ENCODE measurements at regions not wholly inside any gene's neighbourhood (a gene's known extent, or its start where the extent isn't known, plus 50 kb on each side); places are given as distances from the start of the nearest gene placed in this dataset.

GRCh38 chr10:80769700-80770160 is 232.0 kb downstream of the SH2D4B start:
- Histone ChIP-seq H3K27me3 (ENCODE audit: insufficient read depth, low read depth, severe bottlenecking) (no peaks in the 10 kb centered on the region), H3K4me3 (ENCODE audit: low read depth, low read length) (no peak overlapping the region), H3K9me3 (ENCODE audit: severe bottlenecking) (no peaks in the 10 kb centered on the region), H3K36me3 (no peaks in the 10 kb centered on the region), H3K27ac (no peak overlapping the region)
- TF ChIP-seq CTCF (IDR thresholded peaks at IDR 0.05; ENCODE audit: low read depth, low read length), result no peak
- peak; percentile 38 for DNase-seq

GRCh38 chr10:80770239-80770638 is 232.5 kb downstream of the SH2D4B start:
- Histone ChIP-seq H3K4me3 (ENCODE audit: low read depth, low read length) (no peak overlapping the region), H3K27ac (no peak overlapping the region), H3K36me3 (no peaks in the 10 kb centered on the region), H3K9me3 (ENCODE audit: severe bottlenecking) (no peaks in the 10 kb centered on the region), H3K27me3 (ENCODE audit: insufficient read depth, low read depth, severe bottlenecking) (no peaks in the 10 kb centered on the region)
- no peak for TF ChIP-seq CTCF (IDR thresholded peaks at IDR 0.05; ENCODE audit: low read depth, low read length)
- no peak for DNase-seq

GRCh38 chr10:80771285-80771684 is 233.6 kb downstream of the SH2D4B start:
- Histone ChIP-seq H3K4me3 (ENCODE audit: low read depth, low read length) (no peak overlapping the region), H3K36me3 (no peaks in the 10 kb centered on the region), H3K27ac (no peak overlapping the region), H3K9me3 (ENCODE audit: severe bottlenecking) (no peaks in the 10 kb centered on the region), H3K27me3 (ENCODE audit: insufficient read depth, low read depth, severe bottlenecking) (no peaks in the 10 kb centered on the region)
- TF ChIP-seq CTCF (IDR thresholded peaks at IDR 0.05; ENCODE audit: low read depth, low read length), result no peak
- no peak for DNase-seq

- H3K9me3 ChIP-seq (ENCODE audit: severe bottlenecking), result no peaks in the 10 kb centered on the region
- DNase-seq, result no peak
- no peak for TF ChIP-seq CTCF (IDR thresholded peaks at IDR 0.05; ENCODE audit: low read depth, low read length)
Observed at GRCh38 chr10:80771902-80772555, 234.3 kb downstream of the SH2D4B start.

GRCh38 chr10:80772596-80772995 is 234.9 kb downstream of the SH2D4B start:
- DNase-seq, result no peak
- TF ChIP-seq CTCF (IDR thresholded peaks at IDR 0.05; ENCODE audit: low read depth, low read length), result no peak
- Histone ChIP-seq H3K4me3 (ENCODE audit: low read depth, low read length) (no peak overlapping the region), H3K9me3 (ENCODE audit: severe bottlenecking) (no peaks in the 10 kb centered on the region), H3K27ac (no peak overlapping the region), H3K27me3 (ENCODE audit: insufficient read depth, low read depth, severe bottlenecking) (no peaks in the 10 kb centered on the region), H3K36me3 (no peaks in the 10 kb centered on the region)

More at GRCh38 chr10:80771902-80772555, 234.3 kb downstream of the SH2D4B start:
- no peak overlapping the region for H3K4me3 ChIP-seq (ENCODE audit: low read depth, low read length)
- no peaks in the 10 kb centered on the region for H3K27me3 ChIP-seq (ENCODE audit: insufficient read depth, low read depth, severe bottlenecking)
- H3K27ac ChIP-seq, result no peak overlapping the region
- H3K36me3 ChIP-seq, result no peaks in the 10 kb centered on the region

GRCh38 chr10:80784695-80785094 is 247.0 kb downstream of the SH2D4B start:
- H3K36me3 ChIP-seq, result no peaks in the 10 kb centered on the region
- no peaks in the 10 kb centered on the region for H3K9me3 ChIP-seq (ENCODE audit: severe bottlenecking)
- no peak for DNase-seq
- no peak overlapping the region for H3K27ac ChIP-seq
- no peaks in the 10 kb centered on the region for H3K27me3 ChIP-seq (ENCODE audit: insufficient read depth, low read depth, severe bottlenecking)
- no peak overlapping the region for H3K4me3 ChIP-seq (ENCODE audit: low read depth, low read length)
- no peak for TF ChIP-seq CTCF (IDR thresholded peaks at IDR 0.05; ENCODE audit: low read depth, low read length)
